HepG2 (cell line): ENCODE measurements at regions not wholly inside any gene's neighbourhood (a gene's known extent, or its start where the extent isn't known, plus 50 kb on each side); places are given as distances from the start of the nearest gene placed in this dataset.

Source experiments
- ARID2 ChIP-seq: sonication (generic); formaldehyde crosslinking; IDR thresholded peaks from 2 replicates; pipeline ENCODE4 v1.8.1; 2022; ENCODE audit warnings: mild to moderate bottlenecking, missing genetic modification reagents, borderline replicate concordance
- TBX3 ChIP-seq: fragments of 450-650 bp; IDR thresholded peaks from 2 replicates; pipeline ENCODE4 v1.6.1; 2017; ENCODE audit warnings: antibody characterized with exemption, mild to moderate bottlenecking, inconsistent platforms, borderline replicate concordance
- ZNF207 ChIP-seq: fragments of 450-650 bp; IDR thresholded peaks from 2 replicates; pipeline ENCODE4 v1.6.1; 2016; ENCODE audit warnings: antibody characterized with exemption, borderline replicate concordance
- ZNF652 ChIP-seq: IDR thresholded peaks from 2 replicates; pipeline ENCODE4 v1.6.1; 2016; ENCODE audit warnings: low read depth, borderline replicate concordance
- TF ChIP-seq, protein P1 (sequence below): sonication (generic); formaldehyde crosslinking; IDR thresholded peaks from 2 replicates; pipeline ENCODE4 v1.5.0; 2020; ENCODE audit warnings: mild to moderate bottlenecking, missing genetic modification reagents, moderate library complexity
- TF ChIP-seq, protein P2 (sequence below): IDR thresholded peaks from 2 replicates; pipeline ENCODE4 v1.4.0; 2020; ENCODE audit warnings: mild to moderate bottlenecking, missing genetic modification reagents
- TF ChIP-seq, protein P3 (sequence below): sonication (generic); formaldehyde crosslinking; IDR thresholded peaks from 2 replicates; pipeline ENCODE4 v1.4.0; 2020; ENCODE audit warnings: missing genetic modification reagents; ENCODE audit errors: not compliant biosample characterization
- TF ChIP-seq, protein P4 (sequence below): sonication (generic); formaldehyde crosslinking; IDR thresholded peaks from 2 replicates; pipeline ENCODE4 v1.5.0; 2020; ENCODE audit warnings: mild to moderate bottlenecking, missing genetic modification reagents, borderline replicate concordance

GRCh38 chr4:137309424-137309823, 222.9 kb downstream of the PCDH18 start:
- TF ChIP-seq ARID2 (CRISPR knock-in tag) (no peak), ZNF652 (no peak), TBX3 (no peak), ZNF207 (no peak)
- TF ChIP-seq, protein P1, sequence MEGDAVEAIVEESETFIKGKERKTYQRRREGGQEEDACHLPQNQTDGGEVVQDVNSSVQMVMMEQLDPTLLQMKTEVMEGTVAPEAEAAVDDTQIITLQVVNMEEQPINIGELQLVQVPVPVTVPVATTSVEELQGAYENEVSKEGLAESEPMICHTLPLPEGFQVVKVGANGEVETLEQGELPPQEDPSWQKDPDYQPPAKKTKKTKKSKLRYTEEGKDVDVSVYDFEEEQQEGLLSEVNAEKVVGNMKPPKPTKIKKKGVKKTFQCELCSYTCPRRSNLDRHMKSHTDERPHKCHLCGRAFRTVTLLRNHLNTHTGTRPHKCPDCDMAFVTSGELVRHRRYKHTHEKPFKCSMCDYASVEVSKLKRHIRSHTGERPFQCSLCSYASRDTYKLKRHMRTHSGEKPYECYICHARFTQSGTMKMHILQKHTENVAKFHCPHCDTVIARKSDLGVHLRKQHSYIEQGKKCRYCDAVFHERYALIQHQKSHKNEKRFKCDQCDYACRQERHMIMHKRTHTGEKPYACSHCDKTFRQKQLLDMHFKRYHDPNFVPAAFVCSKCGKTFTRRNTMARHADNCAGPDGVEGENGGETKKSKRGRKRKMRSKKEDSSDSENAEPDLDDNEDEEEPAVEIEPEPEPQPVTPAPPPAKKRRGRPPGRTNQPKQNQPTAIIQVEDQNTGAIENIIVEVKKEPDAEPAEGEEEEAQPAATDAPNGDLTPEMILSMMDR (CRISPR knock-in tag), result no peak
- TF ChIP-seq, protein P2, sequence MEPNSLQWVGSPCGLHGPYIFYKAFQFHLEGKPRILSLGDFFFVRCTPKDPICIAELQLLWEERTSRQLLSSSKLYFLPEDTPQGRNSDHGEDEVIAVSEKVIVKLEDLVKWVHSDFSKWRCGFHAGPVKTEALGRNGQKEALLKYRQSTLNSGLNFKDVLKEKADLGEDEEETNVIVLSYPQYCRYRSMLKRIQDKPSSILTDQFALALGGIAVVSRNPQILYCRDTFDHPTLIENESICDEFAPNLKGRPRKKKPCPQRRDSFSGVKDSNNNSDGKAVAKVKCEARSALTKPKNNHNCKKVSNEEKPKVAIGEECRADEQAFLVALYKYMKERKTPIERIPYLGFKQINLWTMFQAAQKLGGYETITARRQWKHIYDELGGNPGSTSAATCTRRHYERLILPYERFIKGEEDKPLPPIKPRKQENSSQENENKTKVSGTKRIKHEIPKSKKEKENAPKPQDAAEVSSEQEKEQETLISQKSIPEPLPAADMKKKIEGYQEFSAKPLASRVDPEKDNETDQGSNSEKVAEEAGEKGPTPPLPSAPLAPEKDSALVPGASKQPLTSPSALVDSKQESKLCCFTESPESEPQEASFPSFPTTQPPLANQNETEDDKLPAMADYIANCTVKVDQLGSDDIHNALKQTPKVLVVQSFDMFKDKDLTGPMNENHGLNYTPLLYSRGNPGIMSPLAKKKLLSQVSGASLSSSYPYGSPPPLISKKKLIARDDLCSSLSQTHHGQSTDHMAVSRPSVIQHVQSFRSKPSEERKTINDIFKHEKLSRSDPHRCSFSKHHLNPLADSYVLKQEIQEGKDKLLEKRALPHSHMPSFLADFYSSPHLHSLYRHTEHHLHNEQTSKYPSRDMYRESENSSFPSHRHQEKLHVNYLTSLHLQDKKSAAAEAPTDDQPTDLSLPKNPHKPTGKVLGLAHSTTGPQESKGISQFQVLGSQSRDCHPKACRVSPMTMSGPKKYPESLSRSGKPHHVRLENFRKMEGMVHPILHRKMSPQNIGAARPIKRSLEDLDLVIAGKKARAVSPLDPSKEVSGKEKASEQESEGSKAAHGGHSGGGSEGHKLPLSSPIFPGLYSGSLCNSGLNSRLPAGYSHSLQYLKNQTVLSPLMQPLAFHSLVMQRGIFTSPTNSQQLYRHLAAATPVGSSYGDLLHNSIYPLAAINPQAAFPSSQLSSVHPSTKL (CRISPR knock-in tag), result no peak
- TF ChIP-seq, protein P3, sequence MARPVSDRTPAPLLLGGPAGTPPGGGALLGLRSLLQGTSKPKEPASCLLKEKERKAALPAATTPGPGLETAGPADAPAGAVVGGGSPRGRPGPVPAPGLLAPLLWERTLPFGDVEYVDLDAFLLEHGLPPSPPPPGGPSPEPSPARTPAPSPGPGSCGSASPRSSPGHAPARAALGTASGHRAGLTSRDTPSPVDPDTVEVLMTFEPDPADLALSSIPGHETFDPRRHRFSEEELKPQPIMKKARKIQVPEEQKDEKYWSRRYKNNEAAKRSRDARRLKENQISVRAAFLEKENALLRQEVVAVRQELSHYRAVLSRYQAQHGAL (CRISPR knock-in tag), result no peak
- TF ChIP-seq, protein P4, sequence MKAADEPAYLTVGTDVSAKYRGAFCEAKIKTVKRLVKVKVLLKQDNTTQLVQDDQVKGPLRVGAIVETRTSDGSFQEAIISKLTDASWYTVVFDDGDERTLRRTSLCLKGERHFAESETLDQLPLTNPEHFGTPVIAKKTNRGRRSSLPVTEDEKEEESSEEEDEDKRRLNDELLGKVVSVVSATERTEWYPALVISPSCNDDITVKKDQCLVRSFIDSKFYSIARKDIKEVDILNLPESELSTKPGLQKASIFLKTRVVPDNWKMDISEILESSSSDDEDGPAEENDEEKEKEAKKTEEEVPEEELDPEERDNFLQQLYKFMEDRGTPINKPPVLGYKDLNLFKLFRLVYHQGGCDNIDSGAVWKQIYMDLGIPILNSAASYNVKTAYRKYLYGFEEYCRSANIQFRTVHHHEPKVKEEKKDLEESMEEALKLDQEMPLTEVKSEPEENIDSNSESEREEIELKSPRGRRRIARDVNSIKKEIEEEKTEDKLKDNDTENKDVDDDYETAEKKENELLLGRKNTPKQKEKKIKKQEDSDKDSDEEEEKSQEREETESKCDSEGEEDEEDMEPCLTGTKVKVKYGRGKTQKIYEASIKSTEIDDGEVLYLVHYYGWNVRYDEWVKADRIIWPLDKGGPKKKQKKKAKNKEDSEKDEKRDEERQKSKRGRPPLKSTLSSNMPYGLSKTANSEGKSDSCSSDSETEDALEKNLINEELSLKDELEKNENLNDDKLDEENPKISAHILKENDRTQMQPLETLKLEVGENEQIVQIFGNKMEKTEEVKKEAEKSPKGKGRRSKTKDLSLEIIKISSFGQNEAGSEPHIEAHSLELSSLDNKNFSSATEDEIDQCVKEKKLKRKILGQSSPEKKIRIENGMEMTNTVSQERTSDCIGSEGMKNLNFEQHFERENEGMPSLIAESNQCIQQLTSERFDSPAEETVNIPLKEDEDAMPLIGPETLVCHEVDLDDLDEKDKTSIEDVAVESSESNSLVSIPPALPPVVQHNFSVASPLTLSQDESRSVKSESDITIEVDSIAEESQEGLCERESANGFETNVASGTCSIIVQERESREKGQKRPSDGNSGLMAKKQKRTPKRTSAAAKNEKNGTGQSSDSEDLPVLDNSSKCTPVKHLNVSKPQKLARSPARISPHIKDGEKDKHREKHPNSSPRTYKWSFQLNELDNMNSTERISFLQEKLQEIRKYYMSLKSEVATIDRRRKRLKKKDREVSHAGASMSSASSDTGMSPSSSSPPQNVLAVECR (CRISPR knock-in tag), result no peak
